ENCODE measurements at regions not wholly inside any gene's neighbourhood (a gene's known extent, or its start where the extent isn't known, plus 50 kb on each side); places are given as distances from the start of the nearest gene placed in this dataset.
A peak's percentile ranks its signal among the peaks of the same experiment; 100 is the strongest.
"Not testable (repeated sequence)": the region's sequence is repeated elsewhere in the genome, so short reads cannot be mapped to it uniquely, and the experiment has no call there.

GRCh38 chr2:63692002-63692606, 103.3 kb downstream of the MDH1 start:
- peak; percentile 83 for FAIRE-seq
- peak in 1 of 2 donors; percentile 33 for DNase-seq (ENCODE audit: low spot score in 2 of 2)

GRCh38 chr2:63695583-63695982, 106.8 kb downstream of the MDH1 start:
- DNase-seq (ENCODE audit: low spot score in 2 of 2) (no peak), FAIRE-seq (no peak)

- FAIRE-seq (no peak), DNase-seq (ENCODE audit: low spot score in 2 of 2) (no peak)
These were observed 107.7 kb downstream of the MDH1 start for GRCh38 chr2:63696496-63696895.

DNA sequence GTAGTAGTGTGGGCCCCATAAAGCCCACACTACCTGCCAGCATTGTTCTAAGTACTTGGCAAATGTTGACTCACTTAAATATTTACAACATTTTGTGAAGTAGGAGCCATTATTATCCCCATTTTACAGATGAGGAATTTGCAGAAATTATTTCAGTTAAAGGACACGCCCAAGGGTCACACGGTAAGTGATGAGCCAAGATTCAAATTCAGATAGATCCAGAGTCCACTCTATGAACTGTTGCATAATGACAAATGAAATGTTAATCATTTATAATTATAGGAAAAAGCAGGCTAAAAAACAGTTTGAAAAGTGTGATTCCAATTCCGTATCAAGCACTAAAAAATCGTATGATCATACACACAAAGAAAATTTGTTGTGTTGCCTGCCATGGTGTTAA, 108.4 kb downstream of the MDH1 start:
- DNase-seq (ENCODE audit: low spot score in 2 of 2) (no peak), FAIRE-seq (no peak)

DNA sequence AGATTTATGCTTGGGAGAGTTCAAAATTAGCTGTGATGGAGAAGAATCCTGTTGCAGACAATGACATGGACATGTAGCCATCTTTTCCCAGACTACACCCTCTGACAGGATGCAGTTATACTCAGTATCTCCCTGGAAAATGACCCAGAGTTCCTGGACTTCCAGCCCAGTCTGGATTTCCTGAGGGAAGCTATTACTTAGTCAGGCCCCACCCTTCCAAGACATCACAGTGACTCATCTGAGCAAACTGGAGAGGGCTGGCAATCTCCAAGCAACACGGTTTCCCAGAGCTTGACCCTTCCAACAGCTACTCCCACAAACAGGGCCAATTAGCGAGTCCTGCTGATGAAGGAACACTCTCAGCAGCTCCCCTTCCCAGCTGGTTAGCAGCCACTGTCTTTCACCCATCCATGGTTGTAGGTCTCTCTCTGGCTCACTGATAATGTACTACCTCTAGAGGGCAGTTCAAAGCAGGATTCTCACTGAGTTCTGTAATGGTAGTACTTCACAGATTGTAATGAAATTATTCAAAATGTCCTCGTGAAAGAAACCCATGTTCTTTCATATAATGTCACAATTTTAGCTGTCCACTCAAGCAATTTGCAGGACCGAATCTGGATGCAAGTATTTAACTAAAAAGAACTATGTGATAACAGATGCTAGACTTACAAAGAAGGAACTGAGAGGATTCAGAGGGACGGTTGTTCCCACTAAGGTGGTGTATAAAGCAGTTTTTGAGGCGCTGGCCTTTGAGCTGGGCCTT, 110.2 kb downstream of the MDH1 start:
- DNase-seq (ENCODE audit: low spot score in 2 of 2) (peak in 1 of 2 donors; percentile 24), FAIRE-seq (no peak)

- FAIRE-seq (no peak), DNase-seq (ENCODE audit: low spot score in 2 of 2) (no peak)
These were observed 110.7 kb downstream of the MDH1 start for GRCh38 chr2:63699549-63699839.

- no peak for DNase-seq (ENCODE audit: low spot score in 2 of 2)
- FAIRE-seq: no peak
These were observed 111.5 kb downstream of the MDH1 start for GRCh38 chr2:63700271-63700670.

DNA sequence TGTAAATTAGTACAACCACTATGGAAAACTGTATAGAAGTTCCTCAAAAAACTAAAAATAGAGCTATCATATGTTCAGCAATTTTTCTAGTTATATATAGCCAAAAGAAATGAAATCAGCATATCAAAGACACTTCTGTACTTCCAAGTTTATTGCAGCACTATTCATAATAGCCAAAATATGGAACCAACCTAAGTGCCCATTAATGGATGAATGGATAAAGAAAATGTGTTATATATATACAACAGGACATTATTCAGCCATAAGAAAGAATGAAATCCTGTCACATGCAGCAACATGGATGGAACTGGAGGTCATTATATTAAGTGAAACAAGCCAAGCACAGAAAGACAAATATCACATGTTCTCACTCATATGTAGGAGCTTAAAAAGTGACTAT, 112.6 kb downstream of the MDH1 start:
- no peak for FAIRE-seq
- DNase-seq (ENCODE audit: low spot score in 2 of 2): no peak

DNA sequence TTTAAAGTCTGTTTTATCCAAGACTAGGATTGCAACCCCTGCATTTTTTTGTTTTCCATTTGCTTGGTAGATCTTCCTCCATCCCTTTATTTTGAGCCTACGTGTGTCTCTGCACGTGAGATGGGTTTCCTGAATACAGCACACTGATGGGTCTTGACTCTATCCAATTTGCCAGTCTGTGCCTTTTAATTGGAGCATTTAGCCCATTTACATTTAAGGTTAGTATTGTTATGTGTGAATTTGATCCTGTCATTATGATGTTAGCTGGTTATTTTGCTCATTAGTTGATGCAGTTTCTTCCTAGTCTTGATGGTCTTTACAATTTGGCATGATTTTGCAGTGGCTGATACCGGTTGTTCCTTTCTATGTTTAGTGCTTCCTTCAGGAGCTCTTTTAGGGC, 117.3 kb downstream of the MDH1 start:
- not testable (repeated sequence) for DNase-seq (ENCODE audit: low spot score in 2 of 2); FAIRE-seq

- FAIRE-seq: no peak
- no peak for DNase-seq (ENCODE audit: low spot score in 2 of 2)
These were observed 122.0 kb downstream of the MDH1 start for GRCh38 chr2:63710732-63711131.

- no peak for FAIRE-seq
- no peak for DNase-seq (ENCODE audit: low spot score in 2 of 2)
These were observed 124.0 kb downstream of the MDH1 start for GRCh38 chr2:63712748-63713147.

DNA sequence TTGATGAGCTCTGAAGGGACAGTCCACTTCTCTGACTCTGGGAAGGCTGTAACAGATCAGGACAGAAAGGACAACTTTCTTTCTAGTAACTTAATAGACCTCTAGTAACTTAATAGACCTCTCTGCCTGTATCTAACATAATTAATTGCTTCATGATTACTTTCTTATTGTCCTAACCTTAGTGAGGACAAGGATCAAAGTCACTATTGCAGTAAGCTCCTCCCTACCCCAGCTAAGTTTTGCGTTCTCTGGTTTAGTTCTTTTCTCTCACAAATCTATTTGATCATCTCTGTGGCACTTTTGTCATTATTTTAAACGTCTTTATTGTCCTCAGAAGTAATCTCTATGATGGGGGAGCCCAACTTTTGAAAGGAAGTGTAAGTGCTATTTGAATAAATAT, 125.5 kb upstream of the UGP2 start:
- FAIRE-seq: no peak

DNA sequence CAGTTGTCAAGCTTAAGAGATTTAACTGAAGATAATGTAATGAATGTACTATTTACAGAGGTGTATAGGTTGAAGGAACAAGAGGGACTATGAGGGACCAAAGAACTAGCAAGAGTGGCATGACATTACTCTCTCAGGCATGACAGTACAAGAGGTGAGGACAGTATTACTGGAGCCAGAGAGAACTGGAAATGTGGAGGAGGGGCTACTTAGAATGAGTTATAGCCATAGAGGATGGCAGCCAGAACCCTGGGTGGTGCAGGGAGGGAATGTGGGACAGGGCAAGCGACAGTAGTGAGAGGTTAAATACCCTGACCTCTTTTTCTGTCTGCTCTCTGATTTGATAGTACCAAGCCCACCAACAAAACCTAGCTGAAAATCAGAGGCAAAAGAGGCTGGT, 122.6 kb upstream of the UGP2 start:
- FAIRE-seq: no peak
- DNase-seq (ENCODE audit: low spot score in 2 of 2): no peak

More for the DNA sequence above, 125.5 kb upstream of the UGP2 start:
- no peak for DNase-seq (ENCODE audit: low spot score in 2 of 2)

- FAIRE-seq: no peak
- no peak for DNase-seq (ENCODE audit: low spot score in 2 of 2)
These were observed 120.6 kb upstream of the UGP2 start for GRCh38 chr2:63721082-63721424.

GRCh38 chr2:63722284-63722683, 119.4 kb upstream of the UGP2 start:
- not testable (repeated sequence) for DNase-seq (ENCODE audit: low spot score in 2 of 2); FAIRE-seq

DNA sequence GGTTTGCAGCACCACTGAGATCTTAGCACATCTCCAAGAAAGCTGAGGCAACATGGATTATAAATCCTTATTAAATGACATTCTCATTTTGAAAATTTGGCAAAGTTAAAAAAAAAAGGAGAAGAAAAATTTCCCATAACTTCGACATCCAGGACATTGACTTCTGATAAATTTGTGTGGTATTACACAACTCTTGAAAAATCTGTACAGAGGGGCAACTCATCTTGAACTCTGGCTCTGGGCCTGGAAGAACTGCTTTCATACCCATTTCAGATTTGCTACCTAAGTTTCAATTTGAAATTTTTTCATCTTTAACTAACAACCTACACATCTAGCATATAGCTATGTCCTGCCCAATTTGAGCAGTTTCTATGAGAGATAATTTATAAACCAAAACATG, 118.0 kb upstream of the UGP2 start:
- no peak for FAIRE-seq
- DNase-seq (ENCODE audit: low spot score in 2 of 2): no peak

GRCh38 chr2:63725212-63725611, 116.5 kb upstream of the UGP2 start:
- DNase-seq (ENCODE audit: low spot score in 2 of 2); FAIRE-seq: not testable (repeated sequence)

DNA sequence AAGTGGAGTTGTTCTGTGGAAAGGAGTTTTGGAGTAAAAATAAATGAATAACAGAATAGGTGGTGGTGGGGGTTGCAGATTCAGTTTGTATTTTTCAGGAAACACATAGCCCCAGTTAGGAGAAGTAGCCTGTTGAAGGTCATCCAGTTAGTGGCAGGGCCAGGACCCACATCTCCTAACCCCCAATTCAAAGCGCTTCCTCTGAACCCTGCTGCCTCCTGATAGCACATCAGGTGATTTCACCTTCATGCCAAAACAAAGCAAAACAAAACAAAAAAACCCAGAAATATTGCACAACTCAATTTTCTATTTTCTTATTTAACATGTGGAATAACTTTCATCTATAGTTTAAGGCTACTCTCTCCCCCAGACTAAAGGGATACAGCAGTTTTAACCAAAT, 112.3 kb upstream of the UGP2 start:
- FAIRE-seq: no peak

GRCh38 chr2:63729831-63730230, 111.9 kb upstream of the UGP2 start:
- FAIRE-seq (no peak), DNase-seq (ENCODE audit: low spot score in 2 of 2) (no peak)

More for the DNA sequence above, 112.3 kb upstream of the UGP2 start:
- no peak for DNase-seq (ENCODE audit: low spot score in 2 of 2)

DNA sequence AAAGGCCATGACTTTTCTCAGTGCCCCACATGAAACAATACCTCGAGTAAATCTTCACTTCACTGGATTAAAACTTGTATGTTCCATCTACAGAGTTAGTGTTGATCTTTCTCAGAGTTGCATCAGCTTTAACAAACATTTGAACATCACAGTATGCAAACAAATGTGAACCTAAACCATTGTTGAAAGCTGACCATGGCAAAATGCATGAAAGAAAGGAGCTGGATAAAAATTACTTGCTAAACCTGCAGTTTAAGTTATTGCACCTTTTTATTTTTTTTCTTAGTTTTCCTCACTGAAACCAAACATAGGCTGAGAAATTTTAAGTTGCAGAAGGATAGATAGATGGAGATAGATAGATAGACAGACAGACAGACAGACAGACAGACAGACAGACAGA, 107.2 kb upstream of the UGP2 start:
- no peak for DNase-seq (ENCODE audit: low spot score in 2 of 2)
- no peak for FAIRE-seq

- no peak for FAIRE-seq
- no peak for DNase-seq (ENCODE audit: low spot score in 2 of 2)
These were observed 106.4 kb upstream of the UGP2 start for GRCh38 chr2:63735263-63735662.

GRCh38 chr2:63735931-63736330, 105.8 kb upstream of the UGP2 start:
- FAIRE-seq (no peak), DNase-seq (ENCODE audit: low spot score in 2 of 2) (no peak)

- no peak for DNase-seq (ENCODE audit: low spot score in 2 of 2)
- FAIRE-seq: no peak
These were observed 105.3 kb upstream of the UGP2 start for GRCh38 chr2:63736354-63736753.
